22Rv1 (cell line): ENCODE measurements at regions not wholly inside any gene's neighbourhood (a gene's known extent, or its start where the extent isn't known, plus 50 kb on each side); places are given as distances from the start of the nearest gene placed in this dataset.

Source experiments
- CTCF ChIP-seq: fragments of 450-650 bp; IDR thresholded peaks from 2 replicates; pipeline ENCODE4 v1.5.1; 2017; ENCODE audit warnings: mild to moderate bottlenecking
- ZFX ChIP-seq: fragments of 450-650 bp; IDR thresholded peaks from 2 replicates; pipeline ENCODE4 v1.6.1; 2017; ENCODE audit warnings: antibody characterized with exemption, borderline replicate concordance

DNA sequence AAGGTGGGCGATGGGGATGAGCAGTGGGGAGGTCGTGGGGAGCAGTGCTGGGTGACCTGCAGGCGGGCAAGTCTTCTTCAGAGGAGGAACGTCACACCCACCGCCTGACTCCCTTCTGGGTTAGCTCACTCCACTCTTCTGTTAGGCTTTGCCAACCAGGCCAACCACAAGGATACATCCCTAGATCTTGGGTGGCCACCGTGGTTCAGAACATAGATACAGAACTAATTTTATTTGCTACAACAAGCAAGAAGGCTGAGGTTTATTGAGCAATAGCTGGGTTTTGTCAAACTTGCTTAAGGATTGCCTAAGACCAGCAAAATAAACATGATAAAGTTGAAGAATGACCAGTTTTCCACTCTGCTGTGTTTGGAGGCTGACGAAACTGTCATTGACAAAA lies 109.4 kb downstream of the DACT1 start:
- no peak for TF ChIP-seq CTCF
- no peak for TF ChIP-seq ZFX
